Panc1 (cell line): ENCODE measurements at regions not wholly inside any gene's neighbourhood (a gene's known extent, or its start where the extent isn't known, plus 50 kb on each side); places are given as distances from the start of the nearest gene placed in this dataset.

Experiments
- CTCF ChIP-seq: fragments of 450-650 bp; IDR thresholded peaks from 2 replicates; pipeline ENCODE4 v1.5.1; 2017; ENCODE audit warnings: mild to moderate bottlenecking
- POLR2AphosphoS5 ChIP-seq: IDR thresholded peaks from 2 replicates; pipeline ENCODE4 v1.6.1; 2012; ENCODE audit warnings: mild to moderate bottlenecking, low read depth, low read length, moderate library complexity
- REST ChIP-seq, 2 experiments: IDR thresholded peaks; 2 replicates each; pipeline ENCODE4 v1.6.1; 2011 to 2012; ENCODE audit warnings: low read depth in 2 of 2, control low read depth in 1 of 2, low read length in 1 of 2, mild to moderate bottlenecking in 1 of 2, moderate library complexity in 1 of 2; ENCODE audit not compliant: insufficient read depth in 1 of 2
- SIN3A ChIP-seq: IDR thresholded peaks from 2 replicates; pipeline ENCODE4 v1.6.1; 2012; ENCODE audit warnings: low read depth, mild to moderate bottlenecking, low read length, moderate library complexity, borderline replicate concordance; ENCODE audit not compliant: insufficient read depth

GRCh38 chr6:100126790-100127484, 132.9 kb upstream of the MCHR2 start:
- TF ChIP-seq CTCF (peak; percentile 18; the same call in 1 of the 2 replicates), SIN3A (no peak), REST (IDR thresholded peaks at IDR 0.05; ENCODE audit: insufficient read depth in 1 of 2, low read depth in 2 of 2, low read length in 1 of 2) (no peak), POLR2AphosphoS5 (no peak)
